HG03469 (cell line): ENCODE measurements at regions not wholly inside any gene's neighbourhood (a gene's known extent, or its start where the extent isn't known, plus 50 kb on each side); places are given as distances from the start of the nearest gene placed in this dataset.
A peak's percentile ranks its signal among the peaks of the same experiment; 100 is the strongest.

ENCODE experiments used
- ATAC-seq: cut with Tn5 transposase; IDR thresholded peaks from one replicate; pipeline ENCODE4 v1.9.1; 2021; ENCODE audit warnings: mild to moderate bottlenecking, moderate library complexity, moderate number of reproducible peaks; ENCODE audit not compliant: unreplicated experiment

DNA sequence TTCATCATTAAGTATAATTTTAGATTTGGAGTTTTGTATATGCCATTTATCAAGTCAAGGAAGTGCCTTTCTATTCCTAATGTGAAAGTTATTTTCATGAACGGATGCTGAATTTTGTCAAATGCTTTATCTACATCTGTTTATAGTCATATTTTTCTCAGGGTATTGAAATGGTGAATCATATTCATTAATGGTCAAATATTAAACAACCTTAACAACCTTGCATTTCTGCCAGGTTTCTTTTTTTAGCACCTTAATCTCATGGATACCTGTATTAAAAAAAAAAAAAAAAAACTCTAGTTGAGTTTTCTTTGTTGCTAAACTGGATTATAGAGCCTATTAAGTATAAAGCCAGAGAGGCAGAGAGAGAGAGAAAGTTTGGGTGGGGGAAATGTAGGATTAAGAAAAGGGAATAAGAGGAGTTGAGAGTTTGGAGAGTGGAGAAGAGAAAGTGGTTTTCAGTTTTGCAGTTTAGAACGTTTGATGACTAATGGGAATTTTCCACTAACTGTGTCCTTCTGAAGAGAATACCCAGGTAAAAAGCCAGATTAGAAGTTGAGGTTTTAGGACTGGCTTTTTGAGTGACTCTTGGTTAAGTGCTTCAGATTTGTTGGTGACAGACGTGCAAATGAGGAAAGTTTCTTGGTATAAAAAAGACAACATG, 305.0 kb downstream of the HLX start:
- ATAC-seq: no peak

GRCh38 chr1:221187174-221187573, 307.9 kb downstream of the HLX start:
- peak; percentile 70 for ATAC-seq

GRCh38 chr1:221188458-221188857, 309.2 kb downstream of the HLX start:
- ATAC-seq: no peak

DNA sequence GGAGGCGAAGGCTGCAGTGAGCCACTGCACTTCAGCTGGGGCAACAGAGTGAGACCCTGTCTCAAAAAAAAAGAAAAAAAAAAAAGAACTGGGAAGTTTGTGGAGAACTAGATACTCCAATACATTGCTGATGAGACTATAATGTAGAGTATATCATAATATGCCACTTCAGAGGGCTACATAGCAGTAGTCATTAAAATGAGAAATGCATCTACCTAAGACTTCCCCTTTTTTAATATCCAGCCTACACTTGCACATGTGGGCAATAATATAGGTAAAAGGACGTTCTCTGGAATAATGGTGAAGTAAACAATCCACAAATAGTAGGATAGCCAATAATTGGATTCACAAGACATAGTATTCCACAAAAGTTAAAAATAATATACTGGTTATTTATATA, 311.0 kb downstream of the HLX start:
- ATAC-seq: no peak

- ATAC-seq: no peak
These were observed 312.8 kb downstream of the HLX start for GRCh38 chr1:221192055-221192454.

DNA sequence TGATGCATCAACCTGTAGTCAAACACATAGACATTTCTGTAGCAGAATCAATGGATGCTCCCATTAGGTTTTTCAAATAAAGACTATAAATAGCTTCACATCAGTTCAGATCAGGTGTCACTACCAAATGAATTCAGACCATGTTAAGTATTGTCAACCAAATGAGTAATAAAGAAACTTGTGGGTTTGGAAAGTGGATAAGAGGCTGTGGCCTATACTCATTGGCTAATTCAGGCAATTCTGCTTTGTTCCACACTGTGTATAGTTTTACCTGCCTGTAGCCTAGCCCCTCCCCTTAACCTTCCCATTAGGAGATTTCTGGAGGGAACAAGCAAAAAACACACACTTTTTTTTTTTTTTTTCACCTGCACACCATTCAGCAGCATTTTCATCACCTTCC, 321.2 kb downstream of the HLX start:
- peak; percentile 67 for ATAC-seq

- no peak for ATAC-seq
These were observed 322.5 kb downstream of the HLX start for GRCh38 chr1:221201773-221202172.

DNA sequence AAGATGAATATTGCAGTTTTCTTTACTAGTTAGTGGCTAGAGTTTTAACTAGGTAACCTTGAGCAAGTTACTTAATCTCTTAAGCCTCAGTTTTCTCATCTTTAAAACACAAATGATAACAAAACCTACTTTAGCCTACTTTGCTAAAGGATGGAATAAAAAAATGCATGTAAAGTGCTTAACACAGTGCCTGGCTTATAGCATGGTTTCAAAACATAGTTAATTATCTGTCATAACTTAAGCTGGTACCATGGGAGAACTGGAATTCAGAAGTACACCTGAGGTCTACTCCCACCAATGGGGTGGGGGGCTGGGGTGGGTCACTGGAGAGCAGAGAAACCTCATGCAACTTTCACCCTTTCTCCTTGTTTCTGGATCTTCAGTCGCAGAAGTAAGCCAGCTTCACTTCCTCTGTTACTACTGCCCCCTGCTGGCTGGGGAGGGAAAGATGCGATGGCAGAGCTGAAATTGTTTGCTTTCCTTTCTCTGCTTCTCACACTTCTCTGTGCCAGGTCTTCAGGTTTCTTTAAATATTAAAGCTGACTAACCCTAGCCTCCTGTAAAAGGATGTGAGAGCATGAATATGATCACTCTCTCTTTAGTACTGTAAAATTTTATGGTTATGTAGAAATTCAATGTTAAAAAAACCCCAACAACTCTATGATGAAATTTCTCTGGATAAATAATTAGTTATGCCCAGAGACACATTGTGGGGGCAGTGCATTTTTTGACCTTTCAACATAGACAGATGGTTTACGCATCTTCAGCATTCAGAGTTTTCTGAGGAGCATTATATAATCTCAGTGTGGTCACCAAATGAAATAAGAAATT, 324.2 kb downstream of the HLX start:
- ATAC-seq: peak; percentile 41

GRCh38 chr1:221204055-221204833, 325.0 kb downstream of the HLX start:
- ATAC-seq: no peak

GRCh38 chr1:221206076-221206475, 326.8 kb downstream of the HLX start:
- no peak for ATAC-seq

GRCh38 chr1:221212926-221213325, 333.7 kb downstream of the HLX start:
- no peak for ATAC-seq

DNA sequence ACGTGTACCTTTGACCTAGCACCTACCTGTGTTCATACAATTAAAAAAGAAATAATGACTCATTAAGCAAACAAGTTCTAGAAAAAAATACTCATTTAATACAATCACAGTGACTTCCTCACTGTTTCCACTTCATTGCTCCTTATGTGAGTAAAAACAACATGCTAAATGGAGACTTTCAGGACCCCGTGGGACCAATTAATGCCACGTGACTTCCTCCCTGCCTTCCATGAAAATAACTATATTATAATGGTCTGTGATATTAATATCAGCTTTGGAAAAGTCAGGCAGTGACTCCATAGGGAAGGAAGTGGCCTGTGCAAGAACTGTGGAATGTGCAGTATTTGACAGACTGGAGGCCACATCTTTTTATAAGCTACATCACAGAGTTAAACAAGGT, 337.8 kb downstream of the HLX start:
- ATAC-seq: no peak

- ATAC-seq: no peak
These were observed 344.0 kb downstream of the HLX start for GRCh38 chr1:221223281-221223680.

- ATAC-seq: no peak
These were observed 348.2 kb downstream of the HLX start for GRCh38 chr1:221227460-221227859.

DNA sequence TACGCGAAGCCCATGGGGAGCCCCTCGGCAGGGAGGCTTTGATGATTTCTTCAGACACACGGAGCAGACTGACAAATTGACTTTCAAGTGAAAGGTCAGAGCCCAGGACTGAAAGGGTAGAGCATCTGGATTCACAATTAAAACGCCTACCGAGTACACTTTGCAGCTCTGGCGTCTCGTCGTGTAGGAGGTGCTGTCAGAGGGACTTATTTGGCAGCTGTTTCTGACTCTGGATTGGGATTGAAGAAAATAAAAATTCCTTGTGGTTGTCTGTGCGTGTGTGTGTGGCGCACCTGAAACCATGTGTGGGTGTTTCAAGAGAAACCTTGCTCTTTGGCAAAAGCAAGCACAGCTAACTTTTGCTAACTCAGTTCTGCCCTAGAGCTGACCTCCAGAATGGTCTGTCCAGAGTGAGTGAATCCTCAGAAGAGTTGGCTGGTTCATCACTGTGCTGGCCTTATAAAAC, 348.7 kb downstream of the HLX start:
- no peak for ATAC-seq

GRCh38 chr1:221228594-221228993, 349.4 kb downstream of the HLX start:
- ATAC-seq: no peak

- no peak for ATAC-seq
These were observed 351.4 kb downstream of the HLX start for GRCh38 chr1:221230605-221231004.

GRCh38 chr1:221234791-221235190, 355.5 kb downstream of the HLX start:
- ATAC-seq: no peak

- no peak for ATAC-seq
These were observed 358.3 kb downstream of the HLX start for GRCh38 chr1:221237587-221237986.

DNA sequence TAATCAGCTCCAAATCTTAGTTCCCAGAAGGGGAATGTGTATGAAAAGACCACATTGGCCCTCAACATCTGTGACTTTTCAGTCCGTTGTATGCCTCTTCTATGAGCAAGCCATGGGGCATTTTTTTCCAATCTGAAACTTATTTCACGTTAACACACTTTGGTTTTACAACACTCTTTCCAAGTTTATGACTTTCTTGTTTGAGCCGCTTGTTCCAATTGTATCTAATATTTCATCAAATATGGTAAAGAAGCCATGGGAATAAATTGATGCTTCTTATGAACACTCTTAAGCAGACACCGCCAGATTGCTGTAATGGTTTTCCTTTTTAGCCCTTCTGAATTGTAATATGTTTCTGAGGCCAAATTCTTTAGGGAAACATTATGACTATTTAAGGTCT, 359.9 kb downstream of the HLX start:
- ATAC-seq: no peak

GRCh38 chr1:221239792-221240191, 360.5 kb downstream of the HLX start:
- no peak for ATAC-seq

- ATAC-seq: no peak
These were observed 361.4 kb downstream of the HLX start for GRCh38 chr1:221240690-221241089.
